Endothelial cell of umbilical vein (primary cell): ENCODE measurements at regions not wholly inside any gene's neighbourhood (a gene's known extent, or its start where the extent isn't known, plus 50 kb on each side); places are given as distances from the start of the nearest gene placed in this dataset.

Experiments used
- BruUV-seq: library from RNA; stranded (reverse); fragments of 400-500 nt; replicated peaks from 2 replicates; lab custom pipeline; 2021; lab: Mats Ljungman, UMichigan
- CTCF ChIA-PET: fragments of 300-600, 350-600 bp; sonication (Branson Sonifier 250); formaldehyde crosslinking; loops from one replicate; lab custom pipeline; 2021; ENCODE audit warnings: antibody characterized with exemption, inconsistent platforms; lab: Charles Lee
- POLR2A ChIA-PET: fragments of 300-600, 350-600 bp; sonication (Branson Sonifier 250); formaldehyde crosslinking; loops from one replicate; lab custom pipeline; 2021; ENCODE audit warnings: antibody characterized with exemption, inconsistent platforms; lab: Charles Lee
- DNase-seq: peaks from one replicate; pipeline ENCODE4 v3.0.0-alpha.2; 2011; ENCODE audit warnings: low read depth, low spot score
- FAIRE-seq: peaks from 2 replicates; lab custom pipeline; 2011; peaks lifted over from hg19 to GRCh38; lab: Jason Lieb, UNC
- H2AFZ ChIP-seq: 2 replicates; pipeline ENCODE4 v1.6.0; 2012; ENCODE audit warnings: low read depth, low read length, control low read depth, inconsistent platforms
- H3K27ac ChIP-seq: 2 replicates; pipeline ENCODE4 v1.5.1; 2011; ENCODE audit warnings: low read depth, mild to moderate bottlenecking, control low read depth, low read length, moderate library complexity; ENCODE audit not compliant: insufficient read depth
- H3K27me3 ChIP-seq, 2 experiments: 2 replicates each; pipeline versions ENCODE4 v1.6.0 to v1.6.1; 2011; ENCODE audit warnings: low read length in 2 of 2, mixed read lengths in 1 of 2; ENCODE audit not compliant: control insufficient read depth in 2 of 2, insufficient read depth in 2 of 2
- H3K36me3 ChIP-seq, 2 experiments: 2 replicates in 1 of 2; 3 replicates in 1 of 2; pipeline ENCODE4 v1.5.1; 2011; ENCODE audit warnings: low read length in 2 of 2, mild to moderate bottlenecking in 1 of 2, moderate library complexity in 1 of 2; ENCODE audit not compliant: control insufficient read depth in 2 of 2, insufficient read depth in 2 of 2; ENCODE audit errors: extremely low read depth in 1 of 2
- H3K4me1 ChIP-seq: 3 replicates; pipeline ENCODE4 v1.5.1; 2011; ENCODE audit warnings: mild to moderate bottlenecking, low read length; ENCODE audit not compliant: control insufficient read depth, insufficient read depth; ENCODE audit errors: extremely low read depth
- H3K4me2 ChIP-seq: 2 replicates; pipeline ENCODE4 v1.6.1; 2011; ENCODE audit warnings: low read length, control low read depth, mixed read lengths; ENCODE audit not compliant: insufficient read depth
- H3K4me3 ChIP-seq, 3 experiments: fragments of 200-600 bp in 1 of 3; sonication (generic), shearing (Covaris generic) in 1 of 3; replicated peaks in 1 of 3; 2 replicates each; pipeline ENCODE4 v1.5.1; 2011 to 2016; ENCODE audit warnings: control low read depth in 3 of 3, low read length in 3 of 3, mild to moderate bottlenecking in 2 of 3, inconsistent platforms in 1 of 3, low read depth in 1 of 3, moderate library complexity in 1 of 3; ENCODE audit not compliant: insufficient read depth in 1 of 3
- H3K79me2 ChIP-seq: 2 replicates; pipeline ENCODE4 v1.6.0; 2012; ENCODE audit warnings: low read length, inconsistent platforms; ENCODE audit not compliant: control insufficient read depth, insufficient read depth
- H3K9ac ChIP-seq: replicated peaks from 2 replicates; pipeline ENCODE3; 2011; ENCODE audit warnings: low read length, control low read depth; ENCODE audit not compliant: insufficient read depth; ENCODE audit errors: extremely low read depth
- H3K9me1 ChIP-seq: replicated peaks from 3 replicates; pipeline ENCODE4 v1.6.0; 2011; ENCODE audit warnings: mild to moderate bottlenecking, low read length; ENCODE audit not compliant: control insufficient read depth, insufficient read depth; ENCODE audit errors: extremely low read depth
- H3K9me3 ChIP-seq: replicated peaks from 2 replicates; pipeline ENCODE4 v1.5.1; 2012; ENCODE audit warnings: low read length, inconsistent platforms; ENCODE audit not compliant: control insufficient read depth, insufficient read depth
- H4K20me1 ChIP-seq: replicated peaks from 2 replicates; pipeline ENCODE3; 2011; ENCODE audit warnings: mild to moderate bottlenecking, low read length; ENCODE audit not compliant: control insufficient read depth, insufficient read depth; ENCODE audit errors: extremely low read depth
- CTCF ChIP-seq, 2 donors: IDR thresholded peaks; 1 replicate in 1 of 2; 2 replicates in 1 of 2; pipeline ENCODE4 v1.5.1; 2011; ENCODE audit warnings: low read length in 2 of 2, mild to moderate bottlenecking in 2 of 2, moderate library complexity in 2 of 2, control low read depth in 1 of 2, inconsistent platforms in 1 of 2, low read depth in 1 of 2; ENCODE audit not compliant: insufficient read depth in 1 of 2; ENCODE audit errors: extremely low read depth in 1 of 2
- EZH2 ChIP-seq: IDR thresholded peaks from 2 replicates; pipeline ENCODE4 v1.6.1; 2012; ENCODE audit warnings: borderline replicate concordance, low read depth, mild to moderate bottlenecking, moderate library complexity, low read length, inconsistent platforms; ENCODE audit not compliant: severe bottlenecking
- FOS ChIP-seq: IDR thresholded peaks from 2 replicates; pipeline ENCODE4 v1.6.1; 2011; ENCODE audit warnings: mild to moderate bottlenecking, low read length, moderate library complexity, borderline replicate concordance; ENCODE audit not compliant: insufficient read depth
- GATA2 ChIP-seq: IDR thresholded peaks from 2 replicates; pipeline ENCODE4 v1.7.0; 2011; ENCODE audit warnings: low read depth, mild to moderate bottlenecking, moderate library complexity, mixed read lengths, low read length; ENCODE audit not compliant: insufficient read length, insufficient read depth
- JUN ChIP-seq: IDR thresholded peaks from 2 replicates; pipeline ENCODE4 v1.6.1; 2011; ENCODE audit warnings: borderline replicate concordance, low read depth; ENCODE audit not compliant: insufficient read length, insufficient read depth
- MAX ChIP-seq: IDR thresholded peaks from 2 replicates; pipeline ENCODE4 v1.6.1; 2011; ENCODE audit not compliant: insufficient read depth, insufficient read length
- MYC ChIP-seq: IDR thresholded peaks from one replicate; pipeline ENCODE4 v1.6.1; 2011; ENCODE audit warnings: mild to moderate bottlenecking, low read depth, low read length
- POLR2A ChIP-seq: IDR thresholded peaks from 2 replicates; pipeline ENCODE4 v1.6.1; 2012; ENCODE audit warnings: low read depth, mild to moderate bottlenecking, control low read depth, low read length
- POLR2AphosphoS5 ChIP-seq: IDR thresholded peaks from 2 replicates; pipeline ENCODE4 v1.6.1; 2012; ENCODE audit warnings: low read depth, mild to moderate bottlenecking, control low read depth, low read length, moderate library complexity; ENCODE audit not compliant: insufficient read depth
- dilution Hi-C: fragments of 300-500 bp; cut with MboI; formaldehyde crosslinking; loops from one replicate; pipeline ENCODE4 v1.15.0; 2019; ENCODE audit warnings: low sequenced_read_pairs; ENCODE audit not compliant: extremely low pct_ligation_motif_present
- intact Hi-C: fragments of 100-400 bp; cut with micrococcal nuclease; formaldehyde crosslinking; loops from one replicate; pipeline ENCODE4 v1.10.0; 2022

GRCh38 chrX:809081-809480, 178.5 kb downstream of the SHOX start:
- H3K27me3 ChIP-seq, result no peaks in the 10 kb centered on the region
- H3K4me2 ChIP-seq, result no peak overlapping the region
- intact Hi-C loops, result no loop called here
- dilution Hi-C loops, result no loop called here
- no TSS peak for BruUV-seq
- no peaks in the 10 kb centered on the region for H3K4me1 ChIP-seq
- H2AFZ ChIP-seq, result no peak overlapping the region
- no peak overlapping the region for H3K4me3 ChIP-seq
- DNase-seq (no peak), FAIRE-seq (no peak)
- H3K27ac ChIP-seq, result no peak overlapping the region
- H3K9ac ChIP-seq, result no peak overlapping the region
- H3K36me3 ChIP-seq, result no peaks in the 10 kb centered on the region
- TF ChIP-seq JUN (no peak), EZH2 (no peak), GATA2 (no peak), POLR2AphosphoS5 (no peak), CTCF (IDR thresholded peaks at IDR 0.05; ENCODE audit: extremely low read depth in 1 of 2, insufficient read depth in 1 of 2, low read depth in 1 of 2, low read length in 2 of 2) (no peak), FOS (no peak), MYC (no peak), POLR2A (no peak), MAX (no peak)
- ChIA-PET POLR2A (no interaction called here), CTCF (no interaction called here)
- H3K9me1 ChIP-seq, result no peaks in the 10 kb centered on the region
- H4K20me1 ChIP-seq, result no peaks in the 10 kb centered on the region
- H3K9me3 ChIP-seq, result peaks cover 7% of the 10 kb centered on the region
- no peaks in the 10 kb centered on the region for H3K79me2 ChIP-seq
